ENCODE measurements at regions not wholly inside any gene's neighbourhood (a gene's known extent, or its start where the extent isn't known, plus 50 kb on each side); places are given as distances from the start of the nearest gene placed in this dataset.

DNA sequence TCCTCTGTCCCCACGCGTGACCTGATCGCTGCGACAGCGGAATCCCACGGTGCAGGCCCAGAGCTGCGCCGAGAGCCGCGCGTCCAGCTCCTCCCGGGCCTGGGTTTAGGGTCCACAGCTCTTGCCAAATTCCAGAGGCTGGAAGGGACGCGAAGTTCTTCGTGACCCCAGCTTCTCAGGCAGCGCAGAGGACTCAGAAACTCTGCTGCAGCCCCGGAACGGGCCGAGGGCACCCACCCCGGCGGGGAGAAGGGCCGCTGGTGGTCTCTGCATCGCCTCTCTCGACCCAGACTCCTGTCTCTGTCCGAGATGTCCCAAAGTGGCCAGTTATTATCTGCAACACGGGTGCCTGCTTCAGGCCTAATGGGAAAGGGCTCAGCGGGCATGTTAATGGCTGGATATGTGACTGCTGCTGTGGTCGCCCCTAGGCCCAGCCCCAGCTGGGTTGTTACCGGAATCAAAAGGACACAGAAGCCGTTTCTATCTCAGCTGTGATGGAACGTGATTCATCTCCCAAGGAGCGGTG is 236.4 kb downstream of the VRK1 start:
- H3K36me3 ChIP-seq (ENCODE audit: control insufficient read depth in 2 of 2, insufficient read depth in 2 of 2, low read length in 1 of 2) = no peaks in the 10 kb centered on the region
- H3K27ac ChIP-seq (ENCODE audit: low read depth in 1 of 2, low read length in 1 of 2) = no peak overlapping the region
- peak overlapping the region in 1 of 2 donors; percentile 44 for H3K4me3 ChIP-seq (ENCODE audit: low read length in 2 of 2)
- H3K9me3 ChIP-seq (ENCODE audit: control insufficient read depth in 2 of 2, insufficient read depth in 1 of 2, low read length in 1 of 2) = peaks cover 0 to 4% of the 10 kb centered on the region in 2 donors
- no peaks in the 10 kb centered on the region for H3K4me1 ChIP-seq (ENCODE audit: control insufficient read depth in 2 of 2, insufficient read depth in 2 of 2, low read length in 2 of 2)
- peaks cover 36 to 76% of the 10 kb centered on the region in 2 donors for H3K27me3 ChIP-seq (ENCODE audit: control insufficient read depth in 2 of 2, insufficient read depth in 1 of 2, low read length in 1 of 2)
- DNase-seq (ENCODE audit: low read depth in 6 of 9, low spot score in 9 of 9) = no peak
- WGBS = 30% methylated on average over 32 of the region's 32 CpGs

GRCh38 chr14:97036086-97036852 is 239.1 kb downstream of the VRK1 start:
- 80% methylated on average over 16 of the region's 16 CpGs for WGBS
- Histone ChIP-seq H3K27me3 (ENCODE audit: control insufficient read depth in 2 of 2, insufficient read depth in 1 of 2, low read length in 1 of 2) (peaks cover 32 to 63% of the 10 kb centered on the region in 2 donors), H3K4me3 (ENCODE audit: low read length in 2 of 2) (no peak overlapping the region), H3K4me1 (ENCODE audit: control insufficient read depth in 2 of 2, insufficient read depth in 2 of 2, low read length in 2 of 2) (no peaks in the 10 kb centered on the region), H3K36me3 (ENCODE audit: control insufficient read depth in 2 of 2, insufficient read depth in 2 of 2, low read length in 1 of 2) (no peaks in the 10 kb centered on the region), H3K9me3 (ENCODE audit: control insufficient read depth in 2 of 2, insufficient read depth in 1 of 2, low read length in 1 of 2) (peaks cover 0 to 9% of the 10 kb centered on the region in 2 donors), H3K27ac (ENCODE audit: low read depth in 1 of 2, low read length in 1 of 2) (no peak overlapping the region)
- DNase-seq (ENCODE audit: low read depth in 6 of 9, low spot score in 9 of 9) = no peak

- Histone ChIP-seq H3K4me1 (ENCODE audit: control insufficient read depth in 2 of 2, insufficient read depth in 2 of 2, low read length in 2 of 2) (no peaks in the 10 kb centered on the region), H3K4me3 (ENCODE audit: low read length in 2 of 2) (no peak overlapping the region), H3K9me3 (ENCODE audit: control insufficient read depth in 2 of 2, insufficient read depth in 1 of 2, low read length in 1 of 2) (peaks cover 0 to 5% of the 10 kb centered on the region in 2 donors), H3K27ac (ENCODE audit: low read depth in 1 of 2, low read length in 1 of 2) (no peak overlapping the region), H3K36me3 (ENCODE audit: control insufficient read depth in 2 of 2, insufficient read depth in 2 of 2, low read length in 1 of 2) (no peaks in the 10 kb centered on the region), H3K27me3 (ENCODE audit: control insufficient read depth in 2 of 2, insufficient read depth in 1 of 2, low read length in 1 of 2) (peaks cover 7 to 32% of the 10 kb centered on the region in 2 donors)
- 97% methylated on average over 1 of the region's 1 CpG for WGBS
- DNase-seq (ENCODE audit: low read depth in 6 of 9, low spot score in 9 of 9) = no peak
Measured at GRCh38 chr14:97039717-97040363, 242.7 kb downstream of the VRK1 start.

GRCh38 chr14:97046967-97047366 is 249.8 kb downstream of the VRK1 start:
- H3K4me3 ChIP-seq (ENCODE audit: low read length in 2 of 2) = no peak overlapping the region
- no peaks in the 10 kb centered on the region for H3K36me3 ChIP-seq (ENCODE audit: control insufficient read depth in 2 of 2, insufficient read depth in 2 of 2, low read length in 1 of 2)
- 97% methylated on average over 7 of the region's 7 CpGs for WGBS
- H3K4me1 ChIP-seq (ENCODE audit: control insufficient read depth in 2 of 2, insufficient read depth in 2 of 2, low read length in 2 of 2) = no peaks in the 10 kb centered on the region
- H3K9me3 ChIP-seq (ENCODE audit: control insufficient read depth in 2 of 2, insufficient read depth in 1 of 2, low read length in 1 of 2) = no peaks in the 10 kb centered on the region
- no peak for DNase-seq (ENCODE audit: low read depth in 6 of 9, low spot score in 9 of 9)
- no peak overlapping the region for H3K27ac ChIP-seq (ENCODE audit: low read depth in 1 of 2, low read length in 1 of 2)
- H3K27me3 ChIP-seq (ENCODE audit: control insufficient read depth in 2 of 2, insufficient read depth in 1 of 2, low read length in 1 of 2) = peaks cover 0 to 6% of the 10 kb centered on the region in 2 donors

DNA sequence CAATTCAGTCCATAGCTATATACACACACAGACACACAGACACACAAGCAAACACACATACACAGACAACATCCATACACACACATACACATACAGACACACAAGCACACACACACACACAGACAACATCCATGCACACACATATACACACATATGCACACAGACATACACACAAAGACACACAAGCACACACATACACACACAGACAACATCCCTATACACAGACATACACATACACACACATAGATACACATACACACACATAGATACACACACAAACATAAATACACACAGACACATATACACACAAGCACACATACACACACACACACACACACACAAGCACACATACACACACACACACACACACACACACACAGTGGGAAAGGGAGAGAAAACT is 254.8 kb downstream of the VRK1 start:
- no peak overlapping the region for H3K27ac ChIP-seq (ENCODE audit: low read depth in 1 of 2, low read length in 1 of 2)
- H3K36me3 ChIP-seq (ENCODE audit: control insufficient read depth in 2 of 2, insufficient read depth in 2 of 2, low read length in 1 of 2) = no peaks in the 10 kb centered on the region
- no peaks in the 10 kb centered on the region for H3K9me3 ChIP-seq (ENCODE audit: control insufficient read depth in 2 of 2, insufficient read depth in 1 of 2, low read length in 1 of 2)
- no peaks in the 10 kb centered on the region for H3K27me3 ChIP-seq (ENCODE audit: control insufficient read depth in 2 of 2, insufficient read depth in 1 of 2, low read length in 1 of 2)
- no peak for DNase-seq (ENCODE audit: low read depth in 6 of 9, low spot score in 9 of 9)
- H3K4me1 ChIP-seq (ENCODE audit: control insufficient read depth in 2 of 2, insufficient read depth in 2 of 2, low read length in 2 of 2) = peaks cover 0 to 8% of the 10 kb centered on the region in 2 donors
- H3K4me3 ChIP-seq (ENCODE audit: low read length in 2 of 2) = no peak overlapping the region

- Histone ChIP-seq H3K4me1 (ENCODE audit: control insufficient read depth in 2 of 2, insufficient read depth in 2 of 2, low read length in 2 of 2) (peaks cover 0 to 10% of the 10 kb centered on the region in 2 donors), H3K4me3 (ENCODE audit: low read length in 2 of 2) (no peak overlapping the region), H3K9me3 (ENCODE audit: control insufficient read depth in 2 of 2, insufficient read depth in 1 of 2, low read length in 1 of 2) (no peaks in the 10 kb centered on the region), H3K36me3 (ENCODE audit: control insufficient read depth in 2 of 2, insufficient read depth in 2 of 2, low read length in 1 of 2) (no peaks in the 10 kb centered on the region), H3K27ac (ENCODE audit: low read depth in 1 of 2, low read length in 1 of 2) (no peak overlapping the region), H3K27me3 (ENCODE audit: control insufficient read depth in 2 of 2, insufficient read depth in 1 of 2, low read length in 1 of 2) (no peaks in the 10 kb centered on the region)
- DNase-seq (ENCODE audit: low read depth in 6 of 9, low spot score in 9 of 9) = no peak
- 95% methylated on average over 9 of the region's 9 CpGs for WGBS
Measured at GRCh38 chr14:97053941-97054340, 256.8 kb downstream of the VRK1 start.

- no peak for DNase-seq (ENCODE audit: low read depth in 6 of 9, low spot score in 9 of 9)
- Histone ChIP-seq H3K27ac (ENCODE audit: low read depth in 1 of 2, low read length in 1 of 2) (no peak overlapping the region), H3K27me3 (ENCODE audit: control insufficient read depth in 2 of 2, insufficient read depth in 1 of 2, low read length in 1 of 2) (no peaks in the 10 kb centered on the region), H3K9me3 (ENCODE audit: control insufficient read depth in 2 of 2, insufficient read depth in 1 of 2, low read length in 1 of 2) (no peaks in the 10 kb centered on the region), H3K4me3 (ENCODE audit: low read length in 2 of 2) (no peak overlapping the region), H3K36me3 (ENCODE audit: control insufficient read depth in 2 of 2, insufficient read depth in 2 of 2, low read length in 1 of 2) (no peaks in the 10 kb centered on the region), H3K4me1 (ENCODE audit: control insufficient read depth in 2 of 2, insufficient read depth in 2 of 2, low read length in 2 of 2) (peaks cover 0 to 10% of the 10 kb centered on the region in 2 donors)
- 85% methylated on average over 9 of the region's 9 CpGs for WGBS
Measured at GRCh38 chr14:97055355-97055754, 258.2 kb downstream of the VRK1 start.

- WGBS = 56% methylated on average over 6 of the region's 6 CpGs
- peaks cover 0 to 10% of the 10 kb centered on the region in 2 donors for H3K4me1 ChIP-seq (ENCODE audit: control insufficient read depth in 2 of 2, insufficient read depth in 2 of 2, low read length in 2 of 2)
Measured at GRCh38 chr14:97056086-97056485, 258.9 kb downstream of the VRK1 start.

More at GRCh38 chr14:97056086-97056485, 258.9 kb downstream of the VRK1 start:
- no peaks in the 10 kb centered on the region for H3K36me3 ChIP-seq (ENCODE audit: control insufficient read depth in 2 of 2, insufficient read depth in 2 of 2, low read length in 1 of 2)
- H3K9me3 ChIP-seq (ENCODE audit: control insufficient read depth in 2 of 2, insufficient read depth in 1 of 2, low read length in 1 of 2) = no peaks in the 10 kb centered on the region
- H3K27me3 ChIP-seq (ENCODE audit: control insufficient read depth in 2 of 2, insufficient read depth in 1 of 2, low read length in 1 of 2) = no peaks in the 10 kb centered on the region
- DNase-seq (ENCODE audit: low read depth in 6 of 9, low spot score in 9 of 9) = peak in 4 of 9 donors; percentile 6 to 33 (median 16)
- H3K27ac ChIP-seq (ENCODE audit: low read depth in 1 of 2, low read length in 1 of 2) = no peak overlapping the region
- H3K4me3 ChIP-seq (ENCODE audit: low read length in 2 of 2) = no peak overlapping the region
